ENCODE measurements at regions not wholly inside any gene's neighbourhood (a gene's known extent, or its start where the extent isn't known, plus 50 kb on each side); places are given as distances from the start of the nearest gene placed in this dataset.

GRCh38 chr6:105804424-105804823, 281.7 kb upstream of the PRDM1 start:
- Histone ChIP-seq H3K36me3 (no peaks in the 10 kb centered on the region), H3K4me1 (peaks cover 0 to 6% of the 10 kb centered on the region in 2 donors), H3K4me3 (replicated peaks in 1 of 3) (no peak overlapping the region), H3K9me3 (no peaks in the 10 kb centered on the region), H3K27ac (no peak overlapping the region), H3K27me3 (no peaks in the 10 kb centered on the region)
- no peak for DNase-seq
- 88 to 94% methylated on average over 3 of the region's 3 CpGs for WGBS, 2 donors
- intact Hi-C loops (cut with DNase I), result no loop called here
- TF ChIP-seq POLR2A (IDR thresholded peaks at IDR 0.05) (no peak), CTCF (IDR thresholded peaks at IDR 0.05) (no peak)

GRCh38 chr6:105804000-105804399, 282.1 kb upstream of the PRDM1 start:
- Histone ChIP-seq H3K27me3 (no peaks in the 10 kb centered on the region), H3K36me3 (no peaks in the 10 kb centered on the region), H3K27ac (no peak overlapping the region), H3K4me3 (replicated peaks in 1 of 3) (no peak overlapping the region), H3K4me1 (peaks cover 3 to 10% of the 10 kb centered on the region in 2 donors), H3K9me3 (no peaks in the 10 kb centered on the region)
- intact Hi-C loops (cut with DNase I), result no loop called here
- no peak for TF ChIP-seq CTCF (IDR thresholded peaks at IDR 0.05)
- no peak for TF ChIP-seq POLR2A (IDR thresholded peaks at IDR 0.05)
- no peak for DNase-seq
- 77 to 81% methylated on average over 1 of the region's 1 CpG for WGBS, 2 donors

- WGBS, 2 donors, result 83 to 92% methylated on average over 2 of the region's 2 CpGs
- intact Hi-C loops (cut with DNase I), result no loop called here
- no peak for TF ChIP-seq POLR2A (IDR thresholded peaks at IDR 0.05)
- TF ChIP-seq CTCF (IDR thresholded peaks at IDR 0.05), result no peak
- DNase-seq, result no peak
- H3K27me3 ChIP-seq, result no peaks in the 10 kb centered on the region
- no peaks in the 10 kb centered on the region for H3K36me3 ChIP-seq
- H3K4me3 ChIP-seq (replicated peaks in 1 of 3), result no peak overlapping the region
- no peaks in the 10 kb centered on the region for H3K9me3 ChIP-seq
- H3K4me1 ChIP-seq, result peaks cover 9 to 16% of the 10 kb centered on the region in 2 donors
- no peak overlapping the region for H3K27ac ChIP-seq
Observed at GRCh38 chr6:105803442-105803841, 282.7 kb upstream of the PRDM1 start.

- H3K4me1 ChIP-seq, result peaks cover 14 to 22% of the 10 kb centered on the region in 2 donors
- TF ChIP-seq CTCF (IDR thresholded peaks at IDR 0.05) (no peak), POLR2A (IDR thresholded peaks at IDR 0.05) (no peak)
- WGBS, 2 donors, result 80 to 84% methylated on average over 3 of the region's 3 CpGs
- no peaks in the 10 kb centered on the region for H3K27me3 ChIP-seq
- intact Hi-C loops (cut with DNase I), result no loop called here
- H3K36me3 ChIP-seq, result no peaks in the 10 kb centered on the region
- H3K4me3 ChIP-seq (replicated peaks in 1 of 3), result no peak overlapping the region
- no peak for DNase-seq
- H3K9me3 ChIP-seq, result no peaks in the 10 kb centered on the region
- H3K27ac ChIP-seq, result no peak overlapping the region
Observed at GRCh38 chr6:105802703-105803102, 283.4 kb upstream of the PRDM1 start.

- Histone ChIP-seq H3K36me3 (no peaks in the 10 kb centered on the region), H3K27ac (no peak overlapping the region), H3K9me3 (no peaks in the 10 kb centered on the region), H3K4me1 (peaks cover 32 to 35% of the 10 kb centered on the region in 2 donors), H3K4me3 (replicated peaks in 1 of 3) (no peak overlapping the region), H3K27me3 (no peaks in the 10 kb centered on the region)
- TF ChIP-seq POLR2A (IDR thresholded peaks at IDR 0.05) (no peak), CTCF (IDR thresholded peaks at IDR 0.05) (no peak)
- 87 to 88% methylated on average over 2 of the region's 2 CpGs for WGBS, 2 donors
- intact Hi-C loops (cut with DNase I), result no loop called here
- no peak for DNase-seq
Observed at GRCh38 chr6:105800871-105801270, 285.3 kb upstream of the PRDM1 start.

Data from thyroid gland (tissue), 4 donors.